ENCODE measurements at regions not wholly inside any gene's neighbourhood (a gene's known extent, or its start where the extent isn't known, plus 50 kb on each side); places are given as distances from the start of the nearest gene placed in this dataset.

DNA sequence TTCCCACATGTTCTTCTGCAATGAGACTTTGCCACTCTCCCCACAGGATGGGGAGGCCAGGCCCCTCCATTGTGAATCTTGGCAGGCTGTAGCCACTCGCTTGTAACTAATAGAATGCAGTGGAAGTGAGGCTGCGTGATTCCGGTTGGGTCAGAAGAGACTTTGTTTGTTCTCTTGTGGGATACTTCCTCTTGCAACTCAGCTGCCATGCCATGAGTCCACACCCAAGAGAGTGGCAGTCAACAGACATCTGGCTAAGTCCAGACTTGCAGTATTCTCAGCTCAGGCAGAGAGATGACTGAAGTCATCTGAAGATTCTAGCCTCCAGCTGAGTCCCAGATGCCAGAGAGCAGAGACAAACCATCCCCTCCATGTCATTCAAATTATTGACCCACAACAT lies 153.4 kb upstream of the GDF10 start:
- ChIA-PET CTCF (no interaction called here), POLR2A (no interaction called here)
- no TSS peak for BruUV-seq (replicated peaks)
- no peak overlapping the region for H3K4me3 ChIP-seq (ENCODE audit: low read depth in 2 of 2, low read length in 2 of 2)
- no peaks in the 10 kb centered on the region for H3K36me3 ChIP-seq (ENCODE audit: control insufficient read depth, insufficient read depth, low read length)
- intact Hi-C loops (cut with micrococcal nuclease; ENCODE audit: unreplicated experiment), result no loop called here
- ATAC-seq (no peak), DNase-seq (ENCODE audit: low read depth, low spot score) (no peak)
- H3K27ac ChIP-seq (ENCODE audit: low read length), result no peak overlapping the region
- H3K27me3 ChIP-seq (ENCODE audit: control insufficient read depth, insufficient read depth, low read length), result peaks cover 9% of the 10 kb centered on the region; the same call in 1 of the 2 replicates
- TF ChIP-seq TCF7L2 (IDR thresholded peaks at IDR 0.05; ENCODE audit: low read depth, low read length), result no peak
- TF ChIP-seq, protein P1, sequence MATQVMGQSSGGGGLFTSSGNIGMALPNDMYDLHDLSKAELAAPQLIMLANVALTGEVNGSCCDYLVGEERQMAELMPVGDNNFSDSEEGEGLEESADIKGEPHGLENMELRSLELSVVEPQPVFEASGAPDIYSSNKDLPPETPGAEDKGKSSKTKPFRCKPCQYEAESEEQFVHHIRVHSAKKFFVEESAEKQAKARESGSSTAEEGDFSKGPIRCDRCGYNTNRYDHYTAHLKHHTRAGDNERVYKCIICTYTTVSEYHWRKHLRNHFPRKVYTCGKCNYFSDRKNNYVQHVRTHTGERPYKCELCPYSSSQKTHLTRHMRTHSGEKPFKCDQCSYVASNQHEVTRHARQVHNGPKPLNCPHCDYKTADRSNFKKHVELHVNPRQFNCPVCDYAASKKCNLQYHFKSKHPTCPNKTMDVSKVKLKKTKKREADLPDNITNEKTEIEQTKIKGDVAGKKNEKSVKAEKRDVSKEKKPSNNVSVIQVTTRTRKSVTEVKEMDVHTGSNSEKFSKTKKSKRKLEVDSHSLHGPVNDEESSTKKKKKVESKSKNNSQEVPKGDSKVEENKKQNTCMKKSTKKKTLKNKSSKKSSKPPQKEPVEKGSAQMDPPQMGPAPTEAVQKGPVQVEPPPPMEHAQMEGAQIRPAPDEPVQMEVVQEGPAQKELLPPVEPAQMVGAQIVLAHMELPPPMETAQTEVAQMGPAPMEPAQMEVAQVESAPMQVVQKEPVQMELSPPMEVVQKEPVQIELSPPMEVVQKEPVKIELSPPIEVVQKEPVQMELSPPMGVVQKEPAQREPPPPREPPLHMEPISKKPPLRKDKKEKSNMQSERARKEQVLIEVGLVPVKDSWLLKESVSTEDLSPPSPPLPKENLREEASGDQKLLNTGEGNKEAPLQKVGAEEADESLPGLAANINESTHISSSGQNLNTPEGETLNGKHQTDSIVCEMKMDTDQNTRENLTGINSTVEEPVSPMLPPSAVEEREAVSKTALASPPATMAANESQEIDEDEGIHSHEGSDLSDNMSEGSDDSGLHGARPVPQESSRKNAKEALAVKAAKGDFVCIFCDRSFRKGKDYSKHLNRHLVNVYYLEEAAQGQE (IDR thresholded peaks at IDR 0.05; ENCODE audit: insufficient read depth in 1 of 2, low read depth in 2 of 2, low read length in 1 of 2), result no peak
- in situ Hi-C loops (cut with HindIII; ENCODE audit: low pct_unique_long_range_greater_than_20kb, low sequenced_read_pairs), result no loop called here
- H3K4me1 ChIP-seq (ENCODE audit: control insufficient read depth, insufficient read depth, low read length), result no peaks in the 10 kb centered on the region
- H3K9me3 ChIP-seq (ENCODE audit: control insufficient read depth, insufficient read depth, low read depth, low read length), result no peaks in the 10 kb centered on the region

DNA sequence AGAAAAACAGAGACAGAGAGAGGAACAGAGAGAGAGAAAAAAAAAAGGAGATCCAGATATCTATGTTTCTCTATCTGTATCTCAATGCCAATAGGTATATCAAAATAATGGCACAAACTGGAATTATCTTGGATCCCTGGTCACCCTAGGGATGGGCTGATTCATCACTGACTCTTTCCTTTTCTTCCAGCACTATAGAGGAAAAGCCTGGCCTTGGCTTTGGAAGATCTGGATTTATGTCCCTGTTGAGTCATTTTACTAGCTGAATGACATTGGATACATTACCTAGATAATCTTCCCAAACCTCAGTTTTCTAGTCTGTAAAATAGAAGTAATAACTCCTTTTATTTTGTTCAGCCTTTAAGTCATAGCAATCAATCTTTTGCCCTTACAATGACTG lies 152.8 kb upstream of the GDF10 start:
- ChIA-PET CTCF (no interaction called here), POLR2A (no interaction called here)
- TF ChIP-seq, protein P2, sequence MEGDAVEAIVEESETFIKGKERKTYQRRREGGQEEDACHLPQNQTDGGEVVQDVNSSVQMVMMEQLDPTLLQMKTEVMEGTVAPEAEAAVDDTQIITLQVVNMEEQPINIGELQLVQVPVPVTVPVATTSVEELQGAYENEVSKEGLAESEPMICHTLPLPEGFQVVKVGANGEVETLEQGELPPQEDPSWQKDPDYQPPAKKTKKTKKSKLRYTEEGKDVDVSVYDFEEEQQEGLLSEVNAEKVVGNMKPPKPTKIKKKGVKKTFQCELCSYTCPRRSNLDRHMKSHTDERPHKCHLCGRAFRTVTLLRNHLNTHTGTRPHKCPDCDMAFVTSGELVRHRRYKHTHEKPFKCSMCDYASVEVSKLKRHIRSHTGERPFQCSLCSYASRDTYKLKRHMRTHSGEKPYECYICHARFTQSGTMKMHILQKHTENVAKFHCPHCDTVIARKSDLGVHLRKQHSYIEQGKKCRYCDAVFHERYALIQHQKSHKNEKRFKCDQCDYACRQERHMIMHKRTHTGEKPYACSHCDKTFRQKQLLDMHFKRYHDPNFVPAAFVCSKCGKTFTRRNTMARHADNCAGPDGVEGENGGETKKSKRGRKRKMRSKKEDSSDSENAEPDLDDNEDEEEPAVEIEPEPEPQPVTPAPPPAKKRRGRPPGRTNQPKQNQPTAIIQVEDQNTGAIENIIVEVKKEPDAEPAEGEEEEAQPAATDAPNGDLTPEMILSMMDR (IDR thresholded peaks at IDR 0.05), result no peak
- TF ChIP-seq SIN3A (IDR thresholded peaks at IDR 0.05; ENCODE audit: borderline replicate concordance, insufficient read depth, low read depth, low read length) (no peak), TCF7L2 (IDR thresholded peaks at IDR 0.05; ENCODE audit: low read depth, low read length) (no peak), POLR2AphosphoS5 (IDR thresholded peaks at IDR 0.05; ENCODE audit: low read depth, low read length) (no peak)
- TF ChIP-seq, protein P1 (IDR thresholded peaks at IDR 0.05; ENCODE audit: insufficient read depth in 1 of 2, low read depth in 2 of 2, low read length in 1 of 2), result no peak
- in situ Hi-C loops (cut with HindIII; ENCODE audit: low pct_unique_long_range_greater_than_20kb, low sequenced_read_pairs) (no loop called here), intact Hi-C loops (cut with micrococcal nuclease; ENCODE audit: unreplicated experiment) (no loop called here)
- no peak for ATAC-seq
- no peaks in the 10 kb centered on the region for H3K4me1 ChIP-seq (ENCODE audit: control insufficient read depth, insufficient read depth, low read length)
- H3K27ac ChIP-seq (ENCODE audit: low read length), result no peak overlapping the region
- H3K4me3 ChIP-seq (ENCODE audit: low read depth in 2 of 2, low read length in 2 of 2), result no peak overlapping the region
- H3K27me3 ChIP-seq (ENCODE audit: control insufficient read depth, insufficient read depth, low read length), result peaks cover 9% of the 10 kb centered on the region; the same call in 1 of the 2 replicates
- no TSS peak for BruUV-seq (replicated peaks)
- no peaks in the 10 kb centered on the region for H3K36me3 ChIP-seq (ENCODE audit: control insufficient read depth, insufficient read depth, low read length)
- no peak for DNase-seq (ENCODE audit: low read depth, low spot score)
- H3K9me3 ChIP-seq (ENCODE audit: control insufficient read depth, insufficient read depth, low read depth, low read length), result no peaks in the 10 kb centered on the region
